ENCODE measurements at regions not wholly inside any gene's neighbourhood (a gene's known extent, or its start where the extent isn't known, plus 50 kb on each side); places are given as distances from the start of the nearest gene placed in this dataset.

- DNase-seq (ENCODE audit: low spot score in 2 of 2), result no peak
- WGBS, 2 donors, result 61 to 63% methylated on average over 7 of the region's 7 CpGs
These were observed 164.5 kb downstream of the WNT5A start for GRCh38 chr3:55322638-55323037.

GRCh38 chr3:55320928-55321327 is 166.2 kb downstream of the WNT5A start:
- intact Hi-C loops (cut with DNase I; ENCODE audit: low total_unique reads), result no loop called here
- 91% methylated on average over 1 of the region's 1 CpG for WGBS, 2 donors
- H3K4me3 ChIP-seq (ENCODE audit: low read depth, poor library complexity, severe bottlenecking), result no peak overlapping the region
- TF ChIP-seq CTCF (IDR thresholded peaks at IDR 0.05), result no peak
- no peak for TF ChIP-seq POLR2A (IDR thresholded peaks at IDR 0.05)
- no peak for DNase-seq (ENCODE audit: low spot score in 2 of 2)

More at GRCh38 chr3:55322638-55323037, 164.5 kb downstream of the WNT5A start:
- H3K4me3 ChIP-seq (ENCODE audit: low read depth, poor library complexity, severe bottlenecking), result no peak overlapping the region
- TF ChIP-seq CTCF (IDR thresholded peaks at IDR 0.05) (no peak), POLR2A (IDR thresholded peaks at IDR 0.05) (no peak)
- intact Hi-C loops (cut with DNase I; ENCODE audit: low total_unique reads), result no loop called here

GRCh38 chr3:55315396-55315795 is 171.7 kb downstream of the WNT5A start:
- DNase-seq (ENCODE audit: low spot score in 2 of 2), result no peak
- no peak overlapping the region for H3K4me3 ChIP-seq (ENCODE audit: low read depth, poor library complexity, severe bottlenecking)
- no peak for TF ChIP-seq CTCF (IDR thresholded peaks at IDR 0.05)
- no peak for TF ChIP-seq POLR2A (IDR thresholded peaks at IDR 0.05)
- intact Hi-C loops (cut with DNase I; ENCODE audit: low total_unique reads), result no loop called here
- 79 to 80% methylated on average over 3 of the region's 3 CpGs for WGBS, 2 donors

- intact Hi-C loops (cut with DNase I; ENCODE audit: low total_unique reads), result no loop called here
- DNase-seq (ENCODE audit: low spot score in 2 of 2), result no peak
- WGBS, 2 donors, result 80 to 83% methylated on average over 7 of the region's 7 CpGs
- H3K4me3 ChIP-seq (ENCODE audit: low read depth, poor library complexity, severe bottlenecking), result no peak overlapping the region
- TF ChIP-seq CTCF (IDR thresholded peaks at IDR 0.05) (no peak), POLR2A (IDR thresholded peaks at IDR 0.05) (no peak)
These were observed 173.4 kb downstream of the WNT5A start for GRCh38 chr3:55313666-55314065.

- intact Hi-C loops (cut with DNase I; ENCODE audit: low total_unique reads), result no loop called here
- TF ChIP-seq CTCF (IDR thresholded peaks at IDR 0.05), result no peak
- TF ChIP-seq POLR2A (IDR thresholded peaks at IDR 0.05), result no peak
- WGBS, 2 donors, result 78 to 84% methylated on average over 3 of the region's 3 CpGs
- no peak for DNase-seq (ENCODE audit: low spot score in 2 of 2)
- no peak overlapping the region for H3K4me3 ChIP-seq (ENCODE audit: low read depth, poor library complexity, severe bottlenecking)
These were observed 177.8 kb downstream of the WNT5A start for GRCh38 chr3:55309336-55309735.

GRCh38 chr3:55307622-55308021 is 179.5 kb downstream of the WNT5A start:
- 76 to 83% methylated on average over 2 of the region's 2 CpGs for WGBS, 2 donors
- no peak for TF ChIP-seq CTCF (IDR thresholded peaks at IDR 0.05)
- DNase-seq (ENCODE audit: low spot score in 2 of 2), result no peak
- intact Hi-C loops (cut with DNase I; ENCODE audit: low total_unique reads), result no loop called here
- H3K4me3 ChIP-seq (ENCODE audit: low read depth, poor library complexity, severe bottlenecking), result no peak overlapping the region

Measured in lower leg skin (tissue), 4 donors.